ENCODE measurements at regions not wholly inside any gene's neighbourhood (a gene's known extent, or its start where the extent isn't known, plus 50 kb on each side); places are given as distances from the start of the nearest gene placed in this dataset.
"Not testable (repeated sequence)": the region's sequence is repeated elsewhere in the genome, so short reads cannot be mapped to it uniquely, and the experiment has no call there.

GRCh38 chr16:26801628-26802027, 265.1 kb upstream of the C16orf82 start:
- DNase-seq (ENCODE audit: low spot score), result no peak

- no peak for DNase-seq (ENCODE audit: low spot score)
These were observed 264.3 kb upstream of the C16orf82 start for GRCh38 chr16:26802440-26802839.

GRCh38 chr16:26802965-26803364, 263.8 kb upstream of the C16orf82 start:
- no peak for DNase-seq (ENCODE audit: low spot score)

- no peak for DNase-seq (ENCODE audit: low spot score)
These were observed 260.1 kb upstream of the C16orf82 start for GRCh38 chr16:26806657-26807056.

- DNase-seq (ENCODE audit: low spot score), result no peak
These were observed 257.3 kb upstream of the C16orf82 start for GRCh38 chr16:26809461-26809860.

- DNase-seq (ENCODE audit: low spot score), result peak; percentile 23
These were observed 250.5 kb upstream of the C16orf82 start for GRCh38 chr16:26816266-26816665.

- DNase-seq (ENCODE audit: low spot score), result peak; percentile 77
These were observed 249.7 kb upstream of the C16orf82 start for GRCh38 chr16:26816885-26817571.

- DNase-seq (ENCODE audit: low spot score), result no peak
These were observed 248.3 kb upstream of the C16orf82 start for GRCh38 chr16:26818393-26818792.

GRCh38 chr16:26824469-26824868, 242.3 kb upstream of the C16orf82 start:
- no peak for DNase-seq (ENCODE audit: low spot score)

GRCh38 chr16:26826500-26826899, 240.2 kb upstream of the C16orf82 start:
- DNase-seq (ENCODE audit: low spot score), result no peak

GRCh38 chr16:26827386-26827785, 239.3 kb upstream of the C16orf82 start:
- no peak for DNase-seq (ENCODE audit: low spot score)

GRCh38 chr16:26830428-26831127, 236.1 kb upstream of the C16orf82 start:
- DNase-seq (ENCODE audit: low spot score), result no peak

GRCh38 chr16:26836114-26836513, 230.6 kb upstream of the C16orf82 start:
- not testable (repeated sequence) for DNase-seq (ENCODE audit: low spot score)

- no peak for DNase-seq (ENCODE audit: low spot score)
These were observed 227.8 kb upstream of the C16orf82 start for GRCh38 chr16:26838931-26839330.

- no peak for DNase-seq (ENCODE audit: low spot score)
These were observed 226.0 kb upstream of the C16orf82 start for GRCh38 chr16:26840691-26841090.

GRCh38 chr16:26856271-26856670, 210.5 kb upstream of the C16orf82 start:
- DNase-seq (ENCODE audit: low spot score), result no peak

- DNase-seq (ENCODE audit: low spot score), result no peak
These were observed 209.9 kb upstream of the C16orf82 start for GRCh38 chr16:26856791-26857190.

GRCh38 chr16:26857371-26857770, 209.4 kb upstream of the C16orf82 start:
- DNase-seq (ENCODE audit: low spot score), result no peak

- no peak for DNase-seq (ENCODE audit: low spot score)
These were observed 206.2 kb upstream of the C16orf82 start for GRCh38 chr16:26860506-26860905.

- DNase-seq (ENCODE audit: low spot score), result no peak
These were observed 202.8 kb upstream of the C16orf82 start for GRCh38 chr16:26863931-26864330.

- not testable (repeated sequence) for DNase-seq (ENCODE audit: low spot score)
These were observed 192.4 kb upstream of the C16orf82 start for GRCh38 chr16:26874318-26874717.

- DNase-seq (ENCODE audit: low spot score), result no peak
These were observed 189.3 kb upstream of the C16orf82 start for GRCh38 chr16:26877421-26877820.

- DNase-seq (ENCODE audit: low spot score), result no peak
These were observed 181.1 kb upstream of the C16orf82 start for GRCh38 chr16:26885674-26886073.

GRCh38 chr16:26889740-26890139, 177.0 kb upstream of the C16orf82 start:
- no peak for DNase-seq (ENCODE audit: low spot score)

All from AG20443 (cell line).